Smooth muscle cell (in vitro differentiated cells): ENCODE measurements at regions not wholly inside any gene's neighbourhood (a gene's known extent, or its start where the extent isn't known, plus 50 kb on each side); places are given as distances from the start of the nearest gene placed in this dataset.
A peak's percentile ranks its signal among the peaks of the same experiment; 100 is the strongest.

Experiments used
- DNase-seq: peaks from one replicate; lab custom pipeline; 2025; ENCODE audit not compliant: unreplicated experiment; lab: John Stamatoyannopoulos, UW
- H2AFZ ChIP-seq: fragments of 200-600 bp; sonication (generic); 2 replicates; pipeline ENCODE4 v1.6.0; 2016; ENCODE audit warnings: antibody characterized with exemption, low read depth, mild to moderate bottlenecking
- H3F3A ChIP-seq: fragments of 200-600 bp; sonication (generic); 2 replicates; pipeline ENCODE4 v1.6.0; 2017; ENCODE audit warnings: antibody characterized with exemption, low read depth
- H3K27ac ChIP-seq: fragments of 200-600 bp; sonication (generic); 2 replicates; pipeline ENCODE4 v1.5.1; 2016; ENCODE audit warnings: low read depth, mild to moderate bottlenecking
- H3K27me3 ChIP-seq: fragments of 200-600 bp; sonication (generic); 2 replicates; pipeline ENCODE4 v1.6.1; 2016; ENCODE audit warnings: low read depth, mild to moderate bottlenecking
- H3K36me3 ChIP-seq: fragments of 200-600 bp; sonication (generic); 2 replicates; pipeline ENCODE4 v1.5.1; 2016; ENCODE audit warnings: low read depth
- H3K4me1 ChIP-seq: fragments of 200-600 bp; sonication (generic); 2 replicates; pipeline ENCODE4 v1.5.1; 2016; ENCODE audit warnings: low read depth
- H3K4me2 ChIP-seq: fragments of 200-600 bp; sonication (generic); 2 replicates; pipeline ENCODE4 v1.6.0; 2016; ENCODE audit warnings: mild to moderate bottlenecking
- H3K4me3 ChIP-seq: fragments of 200-600 bp; sonication (generic); 2 replicates; pipeline ENCODE4 v1.5.1; 2016; ENCODE audit warnings: mild to moderate bottlenecking
- H3K79me2 ChIP-seq: fragments of 200-600 bp; sonication (generic); 2 replicates; pipeline ENCODE4 v1.6.0; 2016; ENCODE audit warnings: low read depth, mild to moderate bottlenecking
- H3K9ac ChIP-seq: fragments of 200-600 bp; sonication (generic); 2 replicates; pipeline ENCODE4 v1.6.0; 2016; ENCODE audit warnings: low read depth
- H3K9me3 ChIP-seq: fragments of 200-600 bp; sonication (generic); replicated peaks from 2 replicates; pipeline ENCODE4 v1.5.1; 2016; ENCODE audit warnings: low read depth
- H4K20me1 ChIP-seq: fragments of 200-600 bp; sonication (generic); 2 replicates; pipeline ENCODE4 v1.6.0; 2016; ENCODE audit warnings: low read depth
- CTCF ChIP-seq: fragments of 200-600 bp; sonication (generic); IDR thresholded peaks from 2 replicates; pipeline ENCODE4 v1.5.1; 2017; ENCODE audit warnings: borderline replicate concordance, mild to moderate bottlenecking, antibody characterized with exemption; ENCODE audit not compliant: insufficient read depth, poor library complexity, severe bottlenecking
- WGBS: methylation state at CpG from one replicate; pipeline ENCODE4 v1.1.7; 2016; ENCODE audit warnings: low lambda C conversion rate; 5-methylcytosine and 5-hydroxymethylcytosine counted together

- H3K4me2 ChIP-seq: peak overlapping the region; percentile 62
- H3F3A ChIP-seq: peaks cover 11% of the 10 kb centered on the region
- peaks cover 21% of the 10 kb centered on the region for H3K4me1 ChIP-seq
- H2AFZ ChIP-seq: no peak overlapping the region
- no peaks in the 10 kb centered on the region for H4K20me1 ChIP-seq
- no peaks in the 10 kb centered on the region for H3K9me3 ChIP-seq
- H3K27me3 ChIP-seq: no peaks in the 10 kb centered on the region
- no peaks in the 10 kb centered on the region for H3K79me2 ChIP-seq
- H3K27ac ChIP-seq: peak overlapping the region; percentile 98
- H3K9ac ChIP-seq: peak overlapping the region; percentile 91
- TF ChIP-seq CTCF: no peak
- no peak overlapping the region for H3K4me3 ChIP-seq
- H3K36me3 ChIP-seq: no peaks in the 10 kb centered on the region
- 9% methylated on average over 1 of the region's 1 CpG for WGBS
- DNase-seq: no peak
These were observed 166.9 kb downstream of the DLEU7 start for GRCh38 chr13:50676602-50677001.

- no peaks in the 10 kb centered on the region for H4K20me1 ChIP-seq
- peak overlapping the region; percentile 62 for H3K4me2 ChIP-seq
- H2AFZ ChIP-seq: no peak overlapping the region
- no peaks in the 10 kb centered on the region for H3K9me3 ChIP-seq
- H3K4me1 ChIP-seq: peaks cover 21% of the 10 kb centered on the region
- no peak for DNase-seq
- 87% methylated on average over 5 of the region's 5 CpGs for WGBS
- no peak for TF ChIP-seq CTCF
- no peaks in the 10 kb centered on the region for H3K27me3 ChIP-seq
- H3K4me3 ChIP-seq: no peak overlapping the region
- H3K9ac ChIP-seq: peak overlapping the region; percentile 91
- H3K27ac ChIP-seq: peak overlapping the region; percentile 98
- H3K36me3 ChIP-seq: no peaks in the 10 kb centered on the region
- H3F3A ChIP-seq: peaks cover 11% of the 10 kb centered on the region
- H3K79me2 ChIP-seq: no peaks in the 10 kb centered on the region
These were observed 166.2 kb downstream of the DLEU7 start for GRCh38 chr13:50677258-50677657.

GRCh38 chr13:50677687-50678463 is 165.6 kb downstream of the DLEU7 start:
- no peak overlapping the region for H3K4me3 ChIP-seq
- peaks cover 21% of the 10 kb centered on the region for H3K4me1 ChIP-seq
- peak overlapping the region; percentile 98 for H3K27ac ChIP-seq
- no peak for DNase-seq
- H3K9me3 ChIP-seq: no peaks in the 10 kb centered on the region
- peak overlapping the region; percentile 91 for H3K9ac ChIP-seq
- peaks cover 11% of the 10 kb centered on the region for H3F3A ChIP-seq
- WGBS: 49% methylated on average over 10 of the region's 10 CpGs
- H3K36me3 ChIP-seq: no peaks in the 10 kb centered on the region
- H3K27me3 ChIP-seq: no peaks in the 10 kb centered on the region
- no peaks in the 10 kb centered on the region for H3K79me2 ChIP-seq
- no peak for TF ChIP-seq CTCF
- no peak overlapping the region for H2AFZ ChIP-seq
- peak overlapping the region; percentile 62 for H3K4me2 ChIP-seq
- H4K20me1 ChIP-seq: no peaks in the 10 kb centered on the region
